ENCODE measurements at regions not wholly inside any gene's neighbourhood (a gene's known extent, or its start where the extent isn't known, plus 50 kb on each side); places are given as distances from the start of the nearest gene placed in this dataset.

- H3K9me2 ChIP-seq (replicated peaks; ENCODE audit: insufficient read depth, low read length): no peaks in the 10 kb centered on the region
- no peak for DNase-seq
Observed at GRCh38 chr2:120503793-120504571, 158.0 kb downstream of the INHBB start.

GRCh38 chr2:120504936-120505705 is 159.2 kb downstream of the INHBB start:
- H2AFZ ChIP-seq (ENCODE audit: low read length): no peak overlapping the region
- H3K4me2 ChIP-seq (ENCODE audit: low read depth, low read length): no peak overlapping the region
- H3K4me1 ChIP-seq (ENCODE audit: low read length): no peaks in the 10 kb centered on the region
- no peaks in the 10 kb centered on the region for H3K79me2 ChIP-seq (ENCODE audit: low read length)
- peaks cover 5% of the 10 kb centered on the region; the same call in 1 of the 2 replicates for H3K27me3 ChIP-seq (replicated peaks; ENCODE audit: insufficient read depth, low read length)
- H3K36me3 ChIP-seq (replicated peaks; ENCODE audit: insufficient read depth, low read length): no peaks in the 10 kb centered on the region
- no peak for DNase-seq
- no peaks in the 10 kb centered on the region for H4K20me1 ChIP-seq (ENCODE audit: insufficient read depth, low read length)
- no peak for TF ChIP-seq EZH2 (optimal IDR thresholded peaks at IDR 0.05; ENCODE audit: low read depth, low read length)
- TF ChIP-seq EZH2phosphoT487 (IDR thresholded peaks at IDR 0.05; ENCODE audit: low read length): no peak
- TF ChIP-seq CTCF (IDR thresholded peaks at IDR 0.05; ENCODE audit: low read length): no peak
- H3F3A ChIP-seq (ENCODE audit: insufficient read depth, low read length): no peaks in the 10 kb centered on the region
- H3K4me3 ChIP-seq (ENCODE audit: low read length): no peak overlapping the region
- H3K27ac ChIP-seq (ENCODE audit: low read length): no peak overlapping the region
- no peak overlapping the region for H3K9ac ChIP-seq (ENCODE audit: low read length)
- no peaks in the 10 kb centered on the region for H3K9me3 ChIP-seq (replicated peaks; ENCODE audit: insufficient read depth, low read length)
- H3K9me2 ChIP-seq (replicated peaks; ENCODE audit: insufficient read depth, low read length): no peaks in the 10 kb centered on the region

More at GRCh38 chr2:120503793-120504571, 158.0 kb downstream of the INHBB start:
- no peaks in the 10 kb centered on the region for H3F3A ChIP-seq (ENCODE audit: insufficient read depth, low read length)
- H3K9ac ChIP-seq (ENCODE audit: low read length): no peak overlapping the region
- H2AFZ ChIP-seq (ENCODE audit: low read length): no peak overlapping the region
- H3K4me1 ChIP-seq (ENCODE audit: low read length): no peaks in the 10 kb centered on the region
- H4K20me1 ChIP-seq (ENCODE audit: insufficient read depth, low read length): no peaks in the 10 kb centered on the region
- no peaks in the 10 kb centered on the region for H3K79me2 ChIP-seq (ENCODE audit: low read length)
- no peak overlapping the region for H3K27ac ChIP-seq (ENCODE audit: low read length)
- H3K4me2 ChIP-seq (ENCODE audit: low read depth, low read length): no peak overlapping the region
- H3K4me3 ChIP-seq (ENCODE audit: low read length): no peak overlapping the region
- no peaks in the 10 kb centered on the region for H3K36me3 ChIP-seq (replicated peaks; ENCODE audit: insufficient read depth, low read length)
- no peaks in the 10 kb centered on the region for H3K9me3 ChIP-seq (replicated peaks; ENCODE audit: insufficient read depth, low read length)
- no peak for TF ChIP-seq EZH2 (optimal IDR thresholded peaks at IDR 0.05; ENCODE audit: low read depth, low read length)
- peaks cover 5% of the 10 kb centered on the region; the same call in 1 of the 2 replicates for H3K27me3 ChIP-seq (replicated peaks; ENCODE audit: insufficient read depth, low read length)

GRCh38 chr2:120508567-120509041 is 162.7 kb downstream of the INHBB start:
- H3K27ac ChIP-seq (ENCODE audit: low read length): no peak overlapping the region
- no peaks in the 10 kb centered on the region for H3K79me2 ChIP-seq (ENCODE audit: low read length)
- H3K9me3 ChIP-seq (replicated peaks; ENCODE audit: insufficient read depth, low read length): no peaks in the 10 kb centered on the region
- H3K9ac ChIP-seq (ENCODE audit: low read length): no peak overlapping the region
- H3K4me3 ChIP-seq (ENCODE audit: low read length): no peak overlapping the region
- no peak for DNase-seq
- no peak overlapping the region for H3K4me2 ChIP-seq (ENCODE audit: low read depth, low read length)
- TF ChIP-seq CTCF (IDR thresholded peaks at IDR 0.05; ENCODE audit: low read length): no peak
- TF ChIP-seq EZH2 (optimal IDR thresholded peaks at IDR 0.05; ENCODE audit: low read depth, low read length): no peak
- TF ChIP-seq EZH2phosphoT487 (IDR thresholded peaks at IDR 0.05; ENCODE audit: low read length): no peak
- no peak overlapping the region for H2AFZ ChIP-seq (ENCODE audit: low read length)
- no peaks in the 10 kb centered on the region for H3F3A ChIP-seq (ENCODE audit: insufficient read depth, low read length)
- no peaks in the 10 kb centered on the region for H3K36me3 ChIP-seq (replicated peaks; ENCODE audit: insufficient read depth, low read length)
- no peaks in the 10 kb centered on the region for H3K9me2 ChIP-seq (replicated peaks; ENCODE audit: insufficient read depth, low read length)
- 0 out of 2 replicates have a peak, but pooled peaks cover 5% of the 10 kb centered on the region for H3K27me3 ChIP-seq (replicated peaks; ENCODE audit: insufficient read depth, low read length)
- H3K4me1 ChIP-seq (ENCODE audit: low read length): no peaks in the 10 kb centered on the region
- no peaks in the 10 kb centered on the region for H4K20me1 ChIP-seq (ENCODE audit: insufficient read depth, low read length)

All from MM.1S (cell line).